GM19372 (cell line): ENCODE measurements at regions not wholly inside any gene's neighbourhood (a gene's known extent, or its start where the extent isn't known, plus 50 kb on each side); places are given as distances from the start of the nearest gene placed in this dataset.

Experiments used
- ATAC-seq: cut with Tn5 transposase; IDR thresholded peaks from one replicate; pipeline ENCODE4 v1.9.1; 2021; ENCODE audit warnings: mild to moderate bottlenecking, low read depth, moderate library complexity; ENCODE audit not compliant: unreplicated experiment

GRCh38 chr12:90281154-90281868 is 572.7 kb upstream of the ATP2B1 start:
- ATAC-seq = no peak

DNA sequence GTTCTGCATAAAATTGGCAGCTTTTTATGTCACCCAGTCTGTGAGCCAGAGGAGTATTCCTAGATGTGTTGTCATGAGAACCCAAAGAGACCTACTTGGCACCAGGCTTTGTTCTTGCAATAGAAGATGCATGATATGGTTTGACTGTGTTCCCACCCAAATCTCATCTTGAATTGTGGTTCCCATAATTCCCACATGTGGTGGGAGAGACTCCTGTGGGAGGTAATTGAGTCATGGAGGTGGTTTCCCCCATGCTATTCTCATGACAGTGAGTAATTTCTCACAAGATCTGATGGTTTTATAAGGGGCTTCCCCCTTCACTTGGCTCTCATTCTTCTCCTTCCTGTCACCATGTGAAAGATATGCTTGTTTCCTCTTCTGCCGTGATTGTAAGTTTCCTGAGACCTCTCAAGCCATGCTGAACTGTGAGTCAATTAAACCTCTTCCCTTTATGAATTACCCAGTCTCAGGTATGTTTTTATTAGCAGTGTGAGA is 572.0 kb upstream of the ATP2B1 start:
- ATAC-seq = peak; percentile 50

GRCh38 chr12:90280033-90280432 is 571.4 kb upstream of the ATP2B1 start:
- no peak for ATAC-seq

GRCh38 chr12:90275088-90275487 is 566.5 kb upstream of the ATP2B1 start:
- no peak for ATAC-seq

- ATAC-seq = no peak
Measured at GRCh38 chr12:90274407-90274806, 565.8 kb upstream of the ATP2B1 start.

- ATAC-seq = no peak
Measured at GRCh38 chr12:90268574-90268973, 559.9 kb upstream of the ATP2B1 start.

DNA sequence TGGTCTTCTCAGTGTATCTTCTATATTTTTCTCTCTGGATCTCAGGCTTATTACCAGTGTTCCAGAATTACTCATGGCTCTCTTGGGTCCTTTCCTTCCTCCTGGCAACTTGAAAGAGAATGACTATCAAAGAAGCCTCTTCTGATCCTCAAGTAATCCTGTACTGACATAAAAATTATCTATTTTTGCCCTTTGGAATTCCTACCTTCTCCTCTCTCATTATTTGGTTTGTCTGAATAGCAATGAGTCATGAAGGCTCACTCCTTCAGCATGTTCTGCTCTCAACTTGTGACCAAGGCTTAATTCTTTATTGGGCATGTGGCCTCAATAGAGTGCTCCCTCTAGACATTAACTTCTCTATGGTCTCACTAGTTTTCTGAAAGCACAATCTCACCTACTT is 553.6 kb upstream of the ATP2B1 start:
- no peak for ATAC-seq

GRCh38 chr12:90261283-90261682 is 552.6 kb upstream of the ATP2B1 start:
- ATAC-seq = no peak

GRCh38 chr12:90260136-90260535 is 551.5 kb upstream of the ATP2B1 start:
- no peak for ATAC-seq

DNA sequence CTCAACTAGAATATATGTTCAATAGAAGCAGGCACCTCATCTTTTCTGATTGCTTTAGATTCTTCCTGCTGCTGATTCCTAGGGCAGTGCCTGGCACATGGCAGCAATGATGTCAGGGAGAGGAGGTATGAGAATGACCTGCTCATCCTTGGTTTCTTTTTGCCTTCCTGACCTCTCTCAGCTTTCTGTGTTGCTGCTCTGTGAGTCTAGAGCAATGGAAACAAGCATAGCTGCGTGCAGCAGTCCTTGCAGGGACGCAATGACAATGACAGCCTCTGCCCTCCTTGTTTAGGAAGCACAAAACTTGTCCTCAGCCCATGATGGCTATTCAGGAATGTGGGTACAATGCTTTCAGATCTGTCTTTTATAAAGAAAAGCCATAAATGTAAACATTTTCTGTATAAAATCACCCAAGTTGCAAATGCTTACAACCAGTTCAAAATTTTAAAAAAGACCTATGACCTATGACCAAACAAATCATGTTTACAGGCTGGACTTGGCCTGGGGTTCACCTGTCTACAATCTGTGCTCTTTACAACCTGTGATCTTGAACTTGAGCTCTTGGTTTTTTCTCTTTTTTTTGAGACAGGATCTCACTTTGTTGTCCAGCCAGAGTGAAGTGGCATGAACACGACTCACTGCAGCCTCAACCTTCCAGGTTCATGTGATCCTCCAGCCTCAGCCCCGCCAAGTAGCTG is 549.4 kb upstream of the ATP2B1 start:
- no peak for ATAC-seq

DNA sequence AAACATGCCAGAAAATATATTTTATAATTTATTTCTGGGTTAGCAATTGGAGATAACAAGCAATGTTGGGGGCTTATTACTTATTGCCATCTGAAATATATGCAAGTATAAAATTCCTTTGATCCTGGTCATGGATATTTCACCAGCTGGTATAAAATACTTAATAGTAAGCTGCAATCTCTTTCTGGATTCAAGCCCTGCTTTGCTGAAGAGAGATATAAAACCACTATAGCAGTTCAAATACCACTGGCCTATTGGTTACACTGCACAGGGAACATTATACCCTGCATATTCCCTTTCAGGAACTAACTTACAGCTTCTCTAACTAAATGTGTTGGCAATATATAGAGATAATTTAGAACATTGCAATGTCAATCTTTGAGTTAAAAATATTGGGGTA is 546.2 kb upstream of the ATP2B1 start:
- ATAC-seq = no peak

GRCh38 chr12:90253674-90254181 is 545.1 kb upstream of the ATP2B1 start:
- ATAC-seq = peak; percentile 99

DNA sequence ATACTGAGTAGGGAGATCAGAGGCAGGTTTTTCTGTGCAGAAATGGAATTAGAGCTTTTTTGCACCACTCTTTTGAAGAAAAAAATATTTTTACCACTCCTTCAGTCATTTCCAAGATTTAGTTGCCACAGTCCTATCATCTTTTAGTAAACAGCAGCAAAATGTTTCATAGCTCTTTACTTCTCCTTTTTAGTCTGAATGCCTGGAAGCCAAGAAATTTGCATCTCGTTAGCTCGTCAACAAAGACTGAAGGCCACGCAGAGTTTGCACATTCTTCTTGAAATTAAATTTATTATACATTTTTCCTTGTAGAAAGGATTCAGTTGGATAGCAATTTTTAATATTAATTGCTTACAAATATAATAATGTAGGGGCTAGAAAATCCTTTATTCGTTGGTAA is 544.5 kb upstream of the ATP2B1 start:
- ATAC-seq = no peak

DNA sequence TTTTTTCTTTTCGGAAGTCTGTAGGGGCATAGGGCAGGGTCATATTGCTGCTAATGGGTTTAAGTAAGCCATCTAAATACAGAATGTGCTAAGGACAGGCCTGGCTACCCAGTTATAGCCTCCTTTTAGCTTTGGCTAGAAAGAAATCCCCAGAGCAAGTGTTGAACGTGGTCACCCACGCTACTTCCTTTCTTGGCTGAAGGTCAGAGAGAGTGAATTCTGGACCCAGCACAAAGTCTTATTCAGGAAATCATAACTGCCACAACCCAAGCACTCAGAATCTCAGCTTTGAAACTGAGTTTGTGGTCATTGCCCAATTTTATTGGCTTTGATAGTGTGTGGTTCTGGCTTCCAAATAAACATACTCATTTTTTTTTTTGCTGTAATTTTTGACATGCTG is 542.1 kb upstream of the ATP2B1 start:
- ATAC-seq = no peak

DNA sequence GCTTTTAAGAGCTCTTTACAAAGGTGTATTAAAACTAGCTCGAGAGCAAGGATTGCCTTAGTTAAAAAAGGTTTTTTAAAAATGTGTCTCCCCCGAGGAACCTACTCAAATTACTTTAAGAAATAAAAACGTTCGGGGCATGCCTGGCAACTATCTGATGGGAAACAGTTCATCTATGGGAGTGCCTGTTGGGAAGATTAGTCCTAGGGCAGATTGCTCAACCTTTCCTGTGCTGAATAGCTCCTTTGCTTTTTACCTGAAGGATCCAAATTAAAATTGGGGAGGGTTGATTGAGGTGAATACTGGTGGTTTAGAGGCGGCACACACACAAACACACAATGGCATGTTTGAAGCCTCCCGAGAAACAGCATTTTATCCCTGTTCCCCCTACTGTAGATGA is 541.4 kb upstream of the ATP2B1 start:
- no peak for ATAC-seq

DNA sequence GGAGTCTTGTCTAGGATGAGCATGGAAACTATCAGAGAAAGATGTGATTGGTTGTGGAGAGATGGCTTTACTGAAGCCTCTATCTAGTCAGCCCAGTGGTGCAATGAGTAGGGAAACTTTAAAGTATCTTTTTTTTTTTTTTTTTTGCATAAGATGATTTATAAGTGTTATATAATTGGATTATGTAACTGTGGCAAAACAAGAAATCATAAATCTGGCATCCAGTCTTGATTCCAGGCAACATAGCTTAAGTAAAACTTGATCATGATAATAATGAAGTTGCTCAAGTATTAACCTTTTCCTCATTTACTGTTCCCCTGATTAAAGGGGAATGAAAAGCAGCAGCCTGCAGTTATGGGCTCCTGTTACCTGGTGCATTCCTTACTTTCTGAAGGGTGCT is 538.0 kb upstream of the ATP2B1 start:
- no peak for ATAC-seq

DNA sequence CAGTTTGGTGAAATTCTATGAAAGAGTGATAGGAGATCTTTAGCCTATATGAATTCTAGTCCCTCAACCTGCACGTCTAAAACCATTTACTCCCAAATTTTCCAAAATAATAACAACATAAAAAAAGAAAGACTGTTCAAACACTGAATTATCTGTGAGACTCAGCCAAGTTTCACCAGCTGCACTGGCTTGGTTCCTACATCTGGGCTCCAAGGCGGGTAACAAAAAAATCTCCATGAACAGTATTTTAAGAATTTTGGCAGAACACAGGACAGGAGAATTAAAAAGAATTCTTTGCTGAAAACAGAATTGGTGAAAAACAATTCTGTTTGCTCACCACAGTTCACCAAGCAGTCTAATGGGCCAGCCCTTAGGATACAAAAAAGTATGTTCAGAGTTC is 536.8 kb upstream of the ATP2B1 start:
- no peak for ATAC-seq

- no peak for ATAC-seq
Measured at GRCh38 chr12:90244232-90244631, 535.6 kb upstream of the ATP2B1 start.

GRCh38 chr12:90243211-90243610 is 534.6 kb upstream of the ATP2B1 start:
- ATAC-seq = no peak

GRCh38 chr12:90239732-90240260 is 531.2 kb upstream of the ATP2B1 start:
- no peak for ATAC-seq

- ATAC-seq = no peak
Measured at GRCh38 chr12:90238663-90239271, 530.1 kb upstream of the ATP2B1 start.
